HEK293 (cell line): ENCODE measurements at regions not wholly inside any gene's neighbourhood (a gene's known extent, or its start where the extent isn't known, plus 50 kb on each side); places are given as distances from the start of the nearest gene placed in this dataset.

Source experiments
- SALL2 ChIP-seq: fragments of 450-650 bp; formaldehyde crosslinking; IDR thresholded peaks from 2 replicates; pipeline ENCODE4 v1.5.0; 2017; ENCODE audit warnings: missing biosample characterization, mild to moderate bottlenecking, missing genetic modification characterization, borderline replicate concordance
- ZNF221 ChIP-seq: fragments of 450-650 bp; formaldehyde crosslinking; IDR thresholded peaks from 2 replicates; pipeline ENCODE4 v1.5.1; 2017; ENCODE audit warnings: missing biosample characterization, missing genetic modification characterization, borderline replicate concordance
- ZNF510 ChIP-seq: fragments of 450-650 bp; formaldehyde crosslinking; IDR thresholded peaks from 2 replicates; pipeline ENCODE4 v1.5.1; 2018; ENCODE audit warnings: mild to moderate bottlenecking, missing genetic modification characterization, missing biosample characterization; ENCODE audit not compliant: insufficient replicate concordance
- ZNF544 ChIP-seq: fragments of 450-650 bp; formaldehyde crosslinking; IDR thresholded peaks from 2 replicates; pipeline ENCODE4 v1.5.0; 2017; ENCODE audit warnings: missing biosample characterization, missing genetic modification characterization
- ZNF585B ChIP-seq: fragments of 450-650 bp; formaldehyde crosslinking; IDR thresholded peaks from 2 replicates; pipeline ENCODE4 v1.5.1; 2016; ENCODE audit warnings: missing biosample characterization, missing genetic modification characterization
- ZNF629 ChIP-seq: fragments of 450-650 bp; formaldehyde crosslinking; IDR thresholded peaks from 2 replicates; pipeline ENCODE4 v1.5.1; 2017; ENCODE audit warnings: missing biosample characterization, missing genetic modification characterization
- TF ChIP-seq, protein P1 (sequence below): fragments of 450-650 bp; formaldehyde crosslinking; IDR thresholded peaks from 2 replicates; pipeline ENCODE4 v1.5.1; 2016; ENCODE audit warnings: missing biosample characterization, missing genetic modification characterization
- TF ChIP-seq, protein P2 (sequence below): fragments of 450-650 bp; formaldehyde crosslinking; conservative IDR thresholded peaks from 2 replicates; pipeline ENCODE4 v1.5.1; 2016; ENCODE audit warnings: low read depth, missing biosample characterization, missing genetic modification characterization
- TF ChIP-seq, protein P3 (sequence below): fragments of 450-650 bp; formaldehyde crosslinking; IDR thresholded peaks from 2 replicates; pipeline ENCODE4 v1.5.1; 2016; ENCODE audit warnings: missing biosample characterization, missing genetic modification characterization, borderline replicate concordance

DNA sequence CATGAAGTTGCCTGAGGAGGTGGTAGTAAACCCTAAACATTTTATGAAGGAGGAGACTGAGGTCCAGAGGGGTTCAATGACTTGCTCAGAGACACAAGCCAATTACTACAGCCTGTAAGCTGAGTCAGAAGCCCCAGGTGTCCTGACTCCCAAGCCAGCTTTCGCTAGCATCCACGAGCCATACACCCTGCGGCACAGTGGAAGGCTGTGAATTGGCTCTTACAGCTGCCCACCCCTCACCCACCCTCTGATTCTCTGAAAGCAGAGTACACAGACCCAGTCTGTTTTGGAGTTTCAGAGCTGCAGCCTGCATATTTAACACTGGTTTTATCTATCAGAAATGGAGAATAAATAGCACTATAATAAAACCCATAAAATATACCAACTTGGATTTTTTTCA is 253.4 kb downstream of the IGSF11 start:
- TF ChIP-seq, protein P1, sequence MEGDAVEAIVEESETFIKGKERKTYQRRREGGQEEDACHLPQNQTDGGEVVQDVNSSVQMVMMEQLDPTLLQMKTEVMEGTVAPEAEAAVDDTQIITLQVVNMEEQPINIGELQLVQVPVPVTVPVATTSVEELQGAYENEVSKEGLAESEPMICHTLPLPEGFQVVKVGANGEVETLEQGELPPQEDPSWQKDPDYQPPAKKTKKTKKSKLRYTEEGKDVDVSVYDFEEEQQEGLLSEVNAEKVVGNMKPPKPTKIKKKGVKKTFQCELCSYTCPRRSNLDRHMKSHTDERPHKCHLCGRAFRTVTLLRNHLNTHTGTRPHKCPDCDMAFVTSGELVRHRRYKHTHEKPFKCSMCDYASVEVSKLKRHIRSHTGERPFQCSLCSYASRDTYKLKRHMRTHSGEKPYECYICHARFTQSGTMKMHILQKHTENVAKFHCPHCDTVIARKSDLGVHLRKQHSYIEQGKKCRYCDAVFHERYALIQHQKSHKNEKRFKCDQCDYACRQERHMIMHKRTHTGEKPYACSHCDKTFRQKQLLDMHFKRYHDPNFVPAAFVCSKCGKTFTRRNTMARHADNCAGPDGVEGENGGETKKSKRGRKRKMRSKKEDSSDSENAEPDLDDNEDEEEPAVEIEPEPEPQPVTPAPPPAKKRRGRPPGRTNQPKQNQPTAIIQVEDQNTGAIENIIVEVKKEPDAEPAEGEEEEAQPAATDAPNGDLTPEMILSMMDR (tag by site-specific recombination) = no peak
- TF ChIP-seq, protein P2, sequence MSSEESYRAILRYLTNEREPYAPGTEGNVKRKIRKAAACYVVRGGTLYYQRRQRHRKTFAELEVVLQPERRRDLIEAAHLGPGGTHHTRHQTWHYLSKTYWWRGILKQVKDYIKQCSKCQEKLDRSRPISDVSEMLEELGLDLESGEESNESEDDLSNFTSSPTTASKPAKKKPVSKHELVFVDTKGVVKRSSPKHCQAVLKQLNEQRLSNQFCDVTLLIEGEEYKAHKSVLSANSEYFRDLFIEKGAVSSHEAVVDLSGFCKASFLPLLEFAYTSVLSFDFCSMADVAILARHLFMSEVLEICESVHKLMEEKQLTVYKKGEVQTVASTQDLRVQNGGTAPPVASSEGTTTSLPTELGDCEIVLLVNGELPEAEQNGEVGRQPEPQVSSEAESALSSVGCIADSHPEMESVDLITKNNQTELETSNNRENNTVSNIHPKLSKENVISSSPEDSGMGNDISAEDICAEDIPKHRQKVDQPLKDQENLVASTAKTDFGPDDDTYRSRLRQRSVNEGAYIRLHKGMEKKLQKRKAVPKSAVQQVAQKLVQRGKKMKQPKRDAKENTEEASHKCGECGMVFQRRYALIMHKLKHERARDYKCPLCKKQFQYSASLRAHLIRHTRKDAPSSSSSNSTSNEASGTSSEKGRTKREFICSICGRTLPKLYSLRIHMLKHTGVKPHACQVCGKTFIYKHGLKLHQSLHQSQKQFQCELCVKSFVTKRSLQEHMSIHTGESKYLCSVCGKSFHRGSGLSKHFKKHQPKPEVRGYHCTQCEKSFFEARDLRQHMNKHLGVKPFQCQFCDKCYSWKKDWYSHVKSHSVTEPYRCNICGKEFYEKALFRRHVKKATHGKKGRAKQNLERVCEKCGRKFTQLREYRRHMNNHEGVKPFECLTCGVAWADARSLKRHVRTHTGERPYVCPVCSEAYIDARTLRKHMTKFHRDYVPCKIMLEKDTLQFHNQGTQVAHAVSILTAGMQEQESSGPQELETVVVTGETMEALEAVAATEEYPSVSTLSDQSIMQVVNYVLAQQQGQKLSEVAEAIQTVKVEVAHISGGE (tag by site-specific recombination) = no peak
- TF ChIP-seq SALL2 (tag by site-specific recombination) (no peak), ZNF544 (tag by site-specific recombination) (no peak), ZNF510 (tag by site-specific recombination) (no peak), ZNF221 (tag by site-specific recombination) (no peak), ZNF585B (tag by site-specific recombination) (no peak), ZNF629 (tag by site-specific recombination) (no peak)
- TF ChIP-seq, protein P3, sequence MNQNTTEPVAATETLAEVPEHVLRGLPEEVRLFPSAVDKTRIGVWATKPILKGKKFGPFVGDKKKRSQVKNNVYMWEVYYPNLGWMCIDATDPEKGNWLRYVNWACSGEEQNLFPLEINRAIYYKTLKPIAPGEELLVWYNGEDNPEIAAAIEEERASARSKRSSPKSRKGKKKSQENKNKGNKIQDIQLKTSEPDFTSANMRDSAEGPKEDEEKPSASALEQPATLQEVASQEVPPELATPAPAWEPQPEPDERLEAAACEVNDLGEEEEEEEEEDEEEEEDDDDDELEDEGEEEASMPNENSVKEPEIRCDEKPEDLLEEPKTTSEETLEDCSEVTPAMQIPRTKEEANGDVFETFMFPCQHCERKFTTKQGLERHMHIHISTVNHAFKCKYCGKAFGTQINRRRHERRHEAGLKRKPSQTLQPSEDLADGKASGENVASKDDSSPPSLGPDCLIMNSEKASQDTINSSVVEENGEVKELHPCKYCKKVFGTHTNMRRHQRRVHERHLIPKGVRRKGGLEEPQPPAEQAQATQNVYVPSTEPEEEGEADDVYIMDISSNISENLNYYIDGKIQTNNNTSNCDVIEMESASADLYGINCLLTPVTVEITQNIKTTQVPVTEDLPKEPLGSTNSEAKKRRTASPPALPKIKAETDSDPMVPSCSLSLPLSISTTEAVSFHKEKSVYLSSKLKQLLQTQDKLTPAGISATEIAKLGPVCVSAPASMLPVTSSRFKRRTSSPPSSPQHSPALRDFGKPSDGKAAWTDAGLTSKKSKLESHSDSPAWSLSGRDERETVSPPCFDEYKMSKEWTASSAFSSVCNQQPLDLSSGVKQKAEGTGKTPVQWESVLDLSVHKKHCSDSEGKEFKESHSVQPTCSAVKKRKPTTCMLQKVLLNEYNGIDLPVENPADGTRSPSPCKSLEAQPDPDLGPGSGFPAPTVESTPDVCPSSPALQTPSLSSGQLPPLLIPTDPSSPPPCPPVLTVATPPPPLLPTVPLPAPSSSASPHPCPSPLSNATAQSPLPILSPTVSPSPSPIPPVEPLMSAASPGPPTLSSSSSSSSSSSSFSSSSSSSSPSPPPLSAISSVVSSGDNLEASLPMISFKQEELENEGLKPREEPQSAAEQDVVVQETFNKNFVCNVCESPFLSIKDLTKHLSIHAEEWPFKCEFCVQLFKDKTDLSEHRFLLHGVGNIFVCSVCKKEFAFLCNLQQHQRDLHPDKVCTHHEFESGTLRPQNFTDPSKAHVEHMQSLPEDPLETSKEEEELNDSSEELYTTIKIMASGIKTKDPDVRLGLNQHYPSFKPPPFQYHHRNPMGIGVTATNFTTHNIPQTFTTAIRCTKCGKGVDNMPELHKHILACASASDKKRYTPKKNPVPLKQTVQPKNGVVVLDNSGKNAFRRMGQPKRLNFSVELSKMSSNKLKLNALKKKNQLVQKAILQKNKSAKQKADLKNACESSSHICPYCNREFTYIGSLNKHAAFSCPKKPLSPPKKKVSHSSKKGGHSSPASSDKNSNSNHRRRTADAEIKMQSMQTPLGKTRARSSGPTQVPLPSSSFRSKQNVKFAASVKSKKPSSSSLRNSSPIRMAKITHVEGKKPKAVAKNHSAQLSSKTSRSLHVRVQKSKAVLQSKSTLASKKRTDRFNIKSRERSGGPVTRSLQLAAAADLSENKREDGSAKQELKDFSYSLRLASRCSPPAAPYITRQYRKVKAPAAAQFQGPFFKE (tag by site-specific recombination) = no peak
